ENCODE measurements at regions not wholly inside any gene's neighbourhood (a gene's known extent, or its start where the extent isn't known, plus 50 kb on each side); places are given as distances from the start of the nearest gene placed in this dataset.

DNA sequence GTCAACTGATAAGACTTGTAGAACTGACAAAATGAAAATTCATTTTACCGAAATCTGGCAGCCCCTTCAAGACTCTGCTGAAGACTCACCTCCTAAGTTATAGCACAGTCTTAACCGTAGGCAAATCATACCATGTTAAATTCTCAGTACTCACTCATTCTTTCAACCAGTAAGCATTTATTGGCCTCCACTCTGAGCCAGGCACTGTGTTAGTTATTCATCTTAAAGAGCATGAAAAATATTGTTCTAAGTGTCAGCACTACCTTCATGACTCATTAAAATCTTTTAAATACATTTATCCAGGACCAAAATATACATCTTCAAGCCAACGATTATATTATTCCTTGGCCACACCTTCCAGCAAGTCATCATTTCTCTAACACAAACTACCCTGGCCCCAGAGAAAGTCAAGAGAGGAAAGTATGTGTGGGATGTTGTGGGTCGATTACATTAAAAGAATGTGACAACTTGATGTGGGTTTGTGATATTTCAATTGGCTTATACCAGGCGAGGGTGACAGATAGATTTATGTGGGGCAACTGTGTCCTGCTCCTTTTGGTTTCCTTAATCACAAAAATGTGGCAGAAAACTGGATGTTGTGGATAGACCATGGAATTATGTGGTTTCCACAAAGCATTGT lies 55.0 kb downstream of the TMEM30B start:
- DNase-seq = no peak

DNA sequence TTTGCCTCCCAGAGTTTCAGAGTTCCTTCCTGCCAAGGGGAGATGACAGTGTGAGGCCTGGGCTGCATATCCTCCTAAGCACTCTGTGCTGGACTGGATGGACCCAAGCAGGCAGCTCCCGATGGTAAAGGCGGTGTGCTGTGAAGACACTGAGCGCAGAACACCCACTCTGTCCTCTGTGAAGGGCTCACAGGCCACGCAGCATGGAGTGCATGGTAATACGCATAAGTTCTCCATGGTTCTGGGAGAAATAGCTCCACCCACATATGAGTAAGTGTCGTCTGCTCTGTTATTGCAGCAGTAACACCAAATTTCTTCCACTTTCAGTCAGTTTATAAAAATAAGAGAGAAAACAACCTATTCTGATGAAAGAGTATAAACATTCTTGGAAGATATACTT lies 55.8 kb downstream of the TMEM30B start:
- DNase-seq = no peak

DNA sequence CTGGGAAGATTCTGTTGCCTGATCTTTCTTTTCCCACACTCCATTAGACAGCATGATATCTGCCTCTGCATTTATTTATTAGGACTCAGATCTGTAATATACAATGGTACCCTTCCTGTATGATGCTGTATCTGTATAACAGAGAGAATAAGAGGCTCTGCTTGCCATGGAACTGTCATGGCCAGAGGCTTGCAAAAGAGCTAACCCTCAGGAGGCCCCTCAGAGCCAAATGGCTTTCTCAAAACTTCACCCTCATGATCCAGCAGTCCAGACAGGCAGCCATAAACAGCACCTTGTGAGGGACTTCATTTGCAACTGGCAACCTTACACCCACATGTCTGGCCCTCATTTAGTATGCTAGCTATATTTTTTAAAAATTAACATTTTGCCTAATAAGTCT lies 57.6 kb downstream of the TMEM30B start:
- DNase-seq = no peak

DNA sequence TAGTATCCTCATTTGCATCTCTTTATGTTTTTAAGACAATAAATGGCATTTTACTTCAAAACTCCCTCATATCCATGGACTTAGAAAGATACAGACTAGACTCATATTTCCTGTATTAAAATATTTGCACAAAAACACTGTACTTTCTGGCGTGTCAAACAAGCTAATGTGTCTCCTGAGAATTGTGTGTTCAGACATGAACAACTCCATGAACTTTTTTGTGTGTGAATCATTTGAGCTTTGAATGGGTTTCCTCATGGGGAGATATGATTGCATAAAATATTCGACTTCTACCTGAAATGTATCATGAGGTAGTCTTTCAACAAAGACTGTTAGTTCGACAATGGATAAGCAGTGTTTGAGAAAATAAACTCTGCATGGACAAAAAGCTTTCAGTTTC lies 58.8 kb downstream of the TMEM30B start:
- DNase-seq = no peak

DNA sequence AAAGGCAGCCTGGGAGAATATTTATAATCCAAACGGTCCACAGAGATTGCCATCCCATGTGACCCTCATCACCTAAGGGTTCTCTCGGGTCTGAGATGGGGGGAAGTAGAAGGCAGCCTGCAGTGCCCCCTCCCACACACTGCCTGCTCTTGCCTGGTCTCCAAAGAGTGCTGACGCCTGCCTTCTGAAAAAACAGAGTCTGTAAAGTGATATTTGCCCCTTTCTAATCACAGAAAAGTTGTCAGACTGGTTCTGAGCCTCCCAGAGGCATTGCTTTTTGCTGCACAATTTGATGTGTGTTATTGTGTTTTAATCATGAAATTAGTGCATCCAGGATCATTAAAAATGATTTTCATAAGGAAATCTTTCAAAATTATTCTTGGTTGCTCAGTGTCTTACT lies 59.2 kb downstream of the TMEM30B start:
- no peak for DNase-seq

DNA sequence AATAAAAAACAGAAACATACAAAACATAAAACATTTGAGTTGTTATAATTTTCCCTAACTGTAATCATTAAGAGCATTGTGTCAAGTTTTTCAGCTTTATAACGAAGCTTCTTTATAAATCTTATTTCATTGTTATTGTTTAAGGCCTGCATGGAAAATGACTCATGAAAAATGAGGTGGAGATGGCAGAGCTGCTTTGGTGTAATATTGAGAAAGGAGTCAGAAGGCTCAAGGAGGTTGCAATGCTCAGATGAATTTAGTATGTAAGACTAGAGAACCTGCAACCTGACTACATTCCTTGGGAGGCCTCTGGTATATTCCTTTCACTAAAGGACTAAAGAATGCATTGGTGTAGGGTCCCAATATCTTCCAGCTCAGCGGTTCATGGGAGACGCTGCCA lies 61.5 kb downstream of the TMEM30B start:
- DNase-seq = no peak

DNA sequence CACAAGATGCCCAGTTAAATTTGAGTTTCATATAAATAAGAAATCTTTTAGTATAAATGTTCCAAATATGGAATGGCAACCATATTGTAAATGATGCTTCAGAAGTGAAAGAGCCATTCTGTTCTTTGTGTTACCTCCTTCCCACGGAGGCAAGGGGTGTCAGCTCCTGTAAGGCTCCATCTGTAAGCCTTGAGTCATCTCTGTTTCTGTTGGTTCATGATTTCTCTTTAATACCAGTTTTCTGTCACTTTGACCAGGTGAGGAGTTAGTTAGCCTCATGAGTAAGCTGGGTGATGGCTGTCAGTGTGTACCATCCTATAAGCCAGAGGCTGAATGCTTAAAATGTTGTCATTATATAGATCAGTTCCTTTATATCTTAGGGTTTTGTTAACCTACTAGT lies 61.9 kb downstream of the TMEM30B start:
- no peak for DNase-seq

DNA sequence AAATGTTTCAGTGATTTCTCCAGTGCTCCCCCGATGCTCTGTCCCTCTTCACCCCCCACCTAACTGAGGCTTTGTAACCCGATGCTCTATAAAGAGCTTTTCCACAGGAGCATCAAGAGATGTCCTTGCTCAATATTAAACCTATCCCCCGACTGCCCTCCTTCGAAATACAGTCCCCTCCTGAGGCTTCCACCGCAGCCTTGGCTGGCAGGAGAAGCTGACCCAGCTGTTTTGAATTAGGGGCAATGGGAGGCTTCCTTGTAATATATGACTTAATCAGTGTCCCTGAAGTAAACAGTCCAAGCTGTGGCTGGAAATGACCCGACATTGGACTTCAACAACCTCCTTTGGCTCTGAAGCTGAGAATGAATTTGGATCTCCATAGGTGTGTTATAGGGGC lies 62.4 kb downstream of the TMEM30B start:
- no peak for DNase-seq

DNA sequence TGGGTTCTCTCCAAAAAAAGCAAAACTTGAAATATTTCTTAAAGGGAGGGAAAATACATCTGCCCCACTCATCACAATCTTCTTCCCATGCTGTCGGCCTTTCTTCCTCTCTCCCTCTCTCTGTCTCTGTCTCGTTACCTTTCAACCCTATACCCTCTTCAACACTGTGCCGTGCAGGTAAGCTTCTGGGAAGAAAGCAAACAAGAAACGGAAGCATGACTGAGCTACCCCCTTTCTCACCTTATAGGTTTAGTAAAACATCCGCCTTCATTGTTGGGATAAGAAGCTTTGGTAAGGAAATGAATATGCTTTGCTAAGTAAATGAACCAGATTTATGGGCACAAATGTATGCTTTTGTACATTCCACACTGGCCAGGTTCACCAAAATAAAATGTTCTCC lies 63.0 kb downstream of the TMEM30B start:
- no peak for DNase-seq

DNA sequence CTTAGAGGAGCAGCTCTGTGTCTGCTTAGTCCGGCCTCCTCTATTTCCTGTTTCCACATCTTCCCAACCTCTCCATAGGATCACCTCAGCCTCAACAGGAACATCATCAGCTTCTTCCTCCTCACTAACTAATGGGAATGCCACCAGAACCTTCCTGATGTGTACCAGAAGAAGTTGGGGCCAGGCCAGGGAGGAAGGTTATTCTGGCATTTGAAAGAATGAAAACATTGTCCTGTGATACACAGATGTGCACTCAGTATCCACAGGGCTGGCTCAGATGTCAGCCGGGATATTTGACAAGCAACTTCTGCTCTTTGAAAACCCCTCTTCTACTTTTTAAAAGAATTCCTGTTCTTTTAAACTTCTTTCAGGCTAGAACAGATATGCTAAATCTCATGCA lies 63.6 kb downstream of the TMEM30B start:
- no peak for DNase-seq

DNA sequence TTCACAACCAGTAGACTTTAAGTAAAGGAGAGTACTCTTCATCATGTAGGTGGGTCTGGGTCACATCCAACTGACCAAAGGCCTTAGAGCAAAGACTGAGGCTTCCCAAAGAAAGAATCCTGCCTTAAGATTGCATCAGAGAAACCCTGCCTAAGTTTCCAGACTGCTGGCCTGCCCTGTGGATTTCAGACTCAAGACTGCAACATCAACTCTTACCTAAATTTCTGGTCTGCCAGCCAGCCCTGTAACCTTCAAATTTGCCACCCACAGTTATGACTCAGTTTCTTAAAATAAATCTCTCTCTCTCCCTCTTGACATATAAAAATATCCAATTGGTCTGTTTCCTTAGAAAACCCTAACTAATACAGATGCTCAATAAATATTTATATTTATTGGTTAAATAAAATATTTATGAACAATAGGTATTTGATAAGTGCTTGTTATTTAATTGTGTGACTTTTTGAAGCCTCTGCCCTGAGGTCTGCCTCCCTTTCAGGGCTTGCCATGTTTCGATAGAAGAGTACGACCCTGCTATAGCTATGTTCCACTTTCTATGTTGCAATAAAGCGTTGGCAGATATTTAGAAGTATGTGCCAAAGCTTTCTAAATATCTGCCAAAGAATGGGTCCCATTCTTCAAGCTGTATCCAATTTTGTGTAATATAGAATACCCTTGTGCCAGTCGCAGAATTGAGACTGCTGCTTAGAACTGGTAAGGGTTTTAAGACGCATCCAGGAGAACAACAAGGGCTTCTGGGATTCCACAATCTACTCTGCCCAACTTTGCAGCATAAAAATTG lies 65.7 kb downstream of the TMEM30B start:
- DNase-seq = no peak

DNA sequence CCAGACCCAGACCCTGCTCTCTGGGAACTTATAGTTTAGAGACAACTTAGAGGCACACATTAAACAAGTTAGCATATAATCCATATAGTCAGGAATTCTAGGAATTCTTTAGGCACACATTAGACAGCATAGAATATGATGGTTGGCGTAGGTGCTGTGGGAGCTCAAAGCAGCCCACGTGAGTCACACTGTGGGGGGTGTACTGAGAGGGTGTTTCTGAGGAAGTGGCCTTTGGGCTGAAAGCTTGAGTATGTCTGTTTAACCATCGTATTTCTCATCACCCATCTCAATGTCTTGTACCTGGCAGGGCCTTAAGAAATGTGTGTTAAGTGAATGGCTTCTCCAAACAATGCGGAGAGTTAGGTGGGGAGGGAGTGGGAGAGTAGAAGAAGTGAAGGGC lies 67.2 kb downstream of the TMEM30B start:
- no peak for DNase-seq

DNA sequence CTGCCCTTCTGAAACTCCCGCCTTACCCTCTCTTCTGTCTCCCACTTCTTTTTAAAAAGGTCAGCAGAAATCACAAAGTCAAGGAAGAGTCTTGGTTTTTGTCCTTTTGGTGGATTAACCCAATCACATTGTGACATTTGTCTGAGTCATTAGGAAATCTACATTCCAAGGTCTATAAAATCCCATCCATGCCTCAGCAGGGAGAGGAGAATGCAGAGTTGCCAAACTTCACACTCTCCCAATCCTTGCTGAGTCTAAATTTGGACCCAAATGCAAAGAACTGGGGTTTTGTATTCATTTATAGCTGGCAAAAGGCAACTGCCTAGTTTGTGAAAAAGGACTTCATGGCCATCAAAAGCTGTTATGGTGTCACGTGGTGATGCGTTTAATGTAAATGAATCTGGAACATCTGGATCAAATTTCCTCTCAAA lies 67.9 kb downstream of the TMEM30B start:
- DNase-seq = no peak

DNA sequence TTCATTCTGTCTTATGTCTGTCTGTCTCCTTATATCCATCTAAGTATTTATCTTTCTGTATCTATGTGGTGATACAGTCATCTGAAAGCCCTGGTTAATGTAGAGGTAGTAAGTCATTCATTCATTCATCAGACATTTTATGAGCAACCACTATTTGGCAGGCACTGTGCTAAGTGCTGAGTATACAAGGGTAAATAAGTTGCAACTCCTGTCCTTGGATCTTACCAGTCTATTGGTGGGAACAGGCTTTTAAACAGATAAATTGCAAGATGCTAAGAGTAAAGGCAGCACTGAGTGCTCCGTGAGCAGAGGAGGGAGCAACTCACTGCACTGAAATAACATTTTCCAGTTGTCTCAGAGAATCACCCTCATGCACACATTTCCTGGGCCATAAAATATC lies 68.6 kb downstream of the TMEM30B start:
- DNase-seq = no peak

DNA sequence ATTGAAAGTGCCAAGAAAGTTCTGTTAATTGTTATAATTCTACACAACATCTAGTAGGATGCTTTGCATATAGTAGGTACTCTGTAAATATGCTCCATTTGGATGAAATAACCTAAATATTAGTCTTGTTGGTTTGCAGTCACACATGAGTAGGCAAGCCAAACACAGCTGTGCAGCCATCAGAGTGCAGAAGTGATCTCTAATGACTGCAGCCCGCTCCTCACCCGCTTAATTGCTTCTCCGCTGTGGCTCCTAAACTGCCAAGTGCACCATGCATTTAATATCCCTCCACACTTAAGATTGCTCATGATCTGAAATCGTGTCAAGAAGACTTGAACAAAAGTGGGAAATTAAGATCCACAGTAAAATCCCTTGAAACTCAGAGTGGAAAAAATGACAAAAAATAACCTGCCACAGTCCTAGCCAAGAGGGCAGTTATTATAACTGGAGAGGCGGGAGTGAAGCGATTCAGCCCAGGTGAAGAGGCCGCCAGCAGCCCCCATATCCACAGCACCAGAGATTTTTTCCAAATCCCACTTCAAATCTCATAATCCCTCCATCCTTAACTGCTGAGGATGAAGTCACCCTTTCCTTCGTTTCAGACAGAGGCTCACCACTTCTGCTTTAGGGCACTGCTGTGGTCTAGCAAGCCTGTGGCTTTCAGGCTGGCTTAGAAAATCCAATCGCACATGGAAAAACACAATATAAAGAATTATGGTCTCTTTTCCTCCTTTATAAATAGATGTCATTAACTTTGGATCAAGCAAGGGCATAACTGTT lies 69.5 kb downstream of the TMEM30B start:
- peak; percentile 88 for DNase-seq

DNA sequence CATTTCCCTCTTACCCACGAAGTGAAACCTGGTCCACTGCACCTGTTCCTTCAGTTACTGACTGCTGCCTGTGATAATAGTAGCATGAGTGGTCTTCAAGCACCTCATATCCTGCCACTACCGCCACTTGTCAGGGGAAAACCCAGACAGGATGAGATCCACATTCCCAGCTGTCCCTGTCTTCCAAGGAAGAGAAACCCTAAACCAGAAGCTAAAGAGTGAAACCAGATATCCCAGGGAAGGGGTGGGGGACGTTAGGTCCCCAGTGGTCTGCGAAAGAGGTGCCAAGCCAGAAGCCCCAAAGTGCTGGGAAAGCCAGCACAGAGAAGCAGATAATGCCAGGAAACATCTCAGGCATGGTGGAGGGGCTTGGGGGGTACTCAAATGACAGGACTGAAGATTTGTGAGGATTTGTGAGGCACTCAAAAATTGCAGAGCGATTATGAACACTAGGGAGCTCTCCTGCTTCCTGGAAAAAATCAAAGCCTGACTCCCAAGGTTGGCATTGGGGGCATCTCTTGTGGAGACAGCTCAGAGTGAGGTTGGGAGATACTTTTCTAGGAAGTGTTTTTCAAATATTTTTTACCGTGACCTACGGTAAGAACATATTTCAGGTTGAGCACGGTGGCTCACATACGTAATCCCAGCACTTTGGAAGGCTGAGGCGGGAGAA lies 77.9 kb downstream of the TMEM30B start:
- DNase-seq = no peak

DNA sequence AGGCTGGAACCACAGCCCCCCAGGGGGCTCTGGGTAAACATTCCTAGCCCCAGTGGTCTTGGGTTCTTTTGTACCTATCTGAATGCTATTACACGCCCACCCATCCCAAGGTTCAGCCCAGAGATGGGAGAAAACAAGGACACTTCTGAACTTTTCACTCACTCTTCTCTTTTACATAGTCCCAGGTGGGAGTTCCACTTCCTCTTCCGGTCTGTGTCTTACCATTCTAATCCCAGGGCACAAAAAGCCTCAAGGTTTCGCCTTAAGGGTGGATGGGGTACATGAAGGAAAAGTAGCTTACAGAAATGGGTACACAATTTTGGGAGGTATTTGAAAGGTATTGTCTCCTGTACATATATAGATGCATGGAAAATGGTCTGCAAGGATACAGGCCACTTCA lies 79.0 kb downstream of the TMEM30B start:
- DNase-seq = no peak

DNA sequence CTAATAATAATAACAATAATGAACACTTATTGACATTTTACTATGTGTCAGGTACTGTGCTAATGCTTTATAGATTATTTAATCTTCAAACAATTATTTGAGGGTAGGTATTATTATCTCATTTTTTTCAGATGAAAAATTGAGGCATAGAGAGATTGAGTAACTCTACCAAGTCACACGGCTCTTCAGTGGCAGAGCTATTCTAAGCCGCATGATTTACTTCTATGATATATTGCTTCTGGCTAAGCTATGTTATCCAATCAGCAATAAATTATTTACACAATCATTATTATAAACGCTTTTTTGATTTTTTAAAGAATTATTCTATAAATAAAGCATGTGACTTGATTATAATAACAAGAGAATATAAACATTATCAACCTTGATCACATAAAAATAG lies 80.0 kb downstream of the TMEM30B start:
- no peak for DNase-seq

DNA sequence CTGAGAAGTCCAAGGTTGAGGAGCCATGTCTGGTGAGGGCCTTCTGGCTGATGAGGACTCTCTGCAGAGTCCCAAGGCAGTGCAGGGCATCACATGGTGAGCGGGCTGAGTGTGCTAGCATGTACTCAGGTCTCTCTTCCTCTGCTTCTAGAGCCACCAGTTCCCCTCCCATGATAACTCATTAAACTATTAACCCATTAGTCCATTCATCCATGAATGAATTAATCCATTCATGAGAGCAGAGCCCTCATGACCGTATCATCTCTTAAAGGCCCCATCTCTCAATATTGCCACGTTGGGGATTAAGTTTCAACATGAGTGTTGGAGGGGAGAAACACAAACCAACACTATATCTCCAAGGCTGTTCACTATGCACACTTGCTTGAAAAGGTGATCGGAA lies 83.7 kb downstream of the TMEM30B start:
- DNase-seq = no peak

DNA sequence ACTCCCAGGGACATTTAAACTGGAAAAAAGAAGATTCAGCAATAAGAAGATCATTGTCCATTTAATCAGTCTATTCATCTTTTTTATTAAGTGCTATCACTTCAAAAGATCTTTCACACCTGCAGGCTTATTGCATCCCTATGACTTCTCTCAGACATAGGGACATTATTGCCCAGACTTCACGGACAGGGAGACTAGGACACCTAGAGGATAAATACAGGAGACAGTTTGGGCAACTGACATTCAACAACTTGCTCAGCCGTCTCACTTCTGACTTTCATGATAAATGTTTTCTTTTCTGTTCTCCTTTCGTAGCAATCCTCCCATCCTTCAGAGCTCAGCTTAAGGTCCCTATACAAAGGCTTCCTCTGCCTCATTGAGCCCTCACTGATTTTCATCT lies 84.3 kb downstream of the TMEM30B start:
- no peak for DNase-seq

DNA sequence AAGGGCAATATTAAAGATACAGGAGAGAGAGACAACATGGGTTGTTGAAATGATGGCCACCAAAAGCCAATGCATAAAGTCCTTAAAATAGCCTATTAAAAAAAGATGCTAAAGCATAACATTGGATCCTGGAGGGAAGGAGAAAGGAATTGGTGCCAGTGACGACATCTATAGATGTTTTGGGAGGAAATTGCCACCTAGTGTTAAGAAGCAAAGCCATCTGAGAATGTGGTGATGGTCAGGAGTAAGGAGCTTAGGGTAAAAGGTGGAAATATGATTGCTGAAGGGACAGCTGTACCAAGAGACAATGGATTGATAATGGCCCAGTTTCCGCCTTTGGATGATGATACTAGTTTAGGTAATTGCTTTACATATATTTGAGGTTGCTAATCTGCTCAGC lies 85.1 kb downstream of the TMEM30B start:
- no peak for DNase-seq

DNA sequence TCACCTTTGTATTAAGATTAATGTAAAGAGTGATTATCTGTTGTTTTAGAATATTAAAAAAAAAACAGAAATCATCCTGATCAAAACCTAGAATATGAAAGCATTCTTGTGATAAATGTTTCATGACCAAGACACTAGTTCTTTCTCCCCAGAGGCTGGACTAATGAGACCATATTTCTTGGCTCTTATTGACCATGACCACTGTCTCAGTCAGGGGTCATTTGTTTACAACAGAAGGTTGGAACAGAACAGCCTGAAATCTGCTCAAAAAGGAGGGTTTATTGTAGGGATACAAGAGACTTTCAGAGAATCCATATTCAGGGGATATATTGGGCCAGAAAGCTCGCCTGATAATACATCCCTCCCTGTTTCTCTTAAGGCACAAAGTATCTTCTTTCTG lies 87.7 kb downstream of the TMEM30B start:
- no peak for DNase-seq

DNA sequence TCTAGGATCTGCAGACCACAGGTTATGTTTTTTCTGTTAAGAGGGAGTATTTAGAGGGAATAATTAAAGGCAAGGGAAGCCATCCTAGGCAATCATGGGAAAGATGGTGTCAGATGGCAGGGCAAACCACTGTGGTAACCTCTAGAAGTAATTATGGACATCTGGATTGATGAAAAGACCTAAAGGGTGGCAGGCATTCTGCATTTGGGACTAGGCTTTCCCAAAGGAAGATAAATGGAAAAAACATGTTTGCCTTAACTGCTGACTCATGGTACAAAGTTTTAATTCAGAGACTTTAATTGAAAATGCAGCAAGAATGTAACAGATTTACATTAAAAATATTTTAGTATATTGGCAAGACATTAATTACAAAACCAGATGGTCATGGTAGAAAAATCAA lies 88.1 kb downstream of the TMEM30B start:
- no peak for DNase-seq

DNA sequence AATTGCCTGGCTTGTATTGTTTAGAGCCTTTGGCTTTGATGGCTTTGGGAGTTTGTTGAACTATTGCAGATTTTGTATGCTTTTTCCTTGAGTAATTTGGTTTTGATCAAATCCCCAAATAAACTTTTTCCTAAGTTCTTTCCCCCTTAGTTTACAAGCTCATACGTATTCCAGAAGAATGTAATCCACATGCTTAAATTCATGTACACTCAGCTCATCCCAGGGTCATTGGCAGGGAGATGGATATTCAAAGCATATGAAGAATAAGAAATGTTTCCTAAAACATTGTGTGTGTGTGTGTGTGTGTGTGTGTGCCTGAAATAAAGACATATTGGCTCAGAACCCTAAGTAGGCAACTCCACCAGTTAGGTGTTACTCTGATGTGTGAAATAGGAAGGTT lies 89.4 kb downstream of the TMEM30B start:
- DNase-seq = no peak
